ENCODE measurements at regions not wholly inside any gene's neighbourhood (a gene's known extent, or its start where the extent isn't known, plus 50 kb on each side); places are given as distances from the start of the nearest gene placed in this dataset.

- H3K36me3 ChIP-seq = no peaks in the 10 kb centered on the region
- H3K4me3 ChIP-seq = no peak overlapping the region
- H3K27me3 ChIP-seq = no peaks in the 10 kb centered on the region
- no peak for TF ChIP-seq CTCF (IDR thresholded peaks at IDR 0.05)
- H3K9me3 ChIP-seq = no peaks in the 10 kb centered on the region
- no peaks in the 10 kb centered on the region for H3K4me1 ChIP-seq
- intact Hi-C loops (cut with DNase I; ENCODE audit: low total_unique reads) = no loop called here
- H3K27ac ChIP-seq = no peak overlapping the region
- DNase-seq = no peak
These were observed 349.7 kb upstream of the ESRRG start for GRCh38 chr1:217072926-217073325.

GRCh38 chr1:217067642-217068041 lies 344.4 kb upstream of the ESRRG start:
- TF ChIP-seq CTCF (IDR thresholded peaks at IDR 0.05) = no peak
- no peak for DNase-seq
- intact Hi-C loops (cut with DNase I; ENCODE audit: low total_unique reads) = no loop called here
- Histone ChIP-seq H3K9me3 (no peaks in the 10 kb centered on the region), H3K4me1 (no peaks in the 10 kb centered on the region), H3K27me3 (no peaks in the 10 kb centered on the region), H3K4me3 (no peak overlapping the region), H3K27ac (no peak overlapping the region), H3K36me3 (no peaks in the 10 kb centered on the region)

- intact Hi-C loops (cut with DNase I; ENCODE audit: low total_unique reads) = no loop called here
- no peaks in the 10 kb centered on the region for H3K4me1 ChIP-seq
- no peaks in the 10 kb centered on the region for H3K9me3 ChIP-seq
- no peaks in the 10 kb centered on the region for H3K27me3 ChIP-seq
- no peak overlapping the region for H3K4me3 ChIP-seq
- H3K36me3 ChIP-seq = no peaks in the 10 kb centered on the region
- DNase-seq = no peak
- no peak for TF ChIP-seq CTCF (IDR thresholded peaks at IDR 0.05)
- no peak overlapping the region for H3K27ac ChIP-seq
These were observed 343.6 kb upstream of the ESRRG start for GRCh38 chr1:217066794-217067193.

- Histone ChIP-seq H3K27ac (no peak overlapping the region), H3K4me3 (no peak overlapping the region)
- DNase-seq = no peak
These were observed 340.1 kb upstream of the ESRRG start for GRCh38 chr1:217063172-217063908.

GRCh38 chr1:217062586-217062985 lies 339.4 kb upstream of the ESRRG start:
- intact Hi-C loops (cut with DNase I; ENCODE audit: low total_unique reads) = no loop called here
- no peak for DNase-seq
- H3K36me3 ChIP-seq = no peaks in the 10 kb centered on the region
- H3K9me3 ChIP-seq = no peaks in the 10 kb centered on the region
- H3K4me3 ChIP-seq = no peak overlapping the region
- no peaks in the 10 kb centered on the region for H3K4me1 ChIP-seq
- no peaks in the 10 kb centered on the region for H3K27me3 ChIP-seq
- no peak overlapping the region for H3K27ac ChIP-seq
- no peak for TF ChIP-seq CTCF (IDR thresholded peaks at IDR 0.05)

More at GRCh38 chr1:217063172-217063908, 340.1 kb upstream of the ESRRG start:
- no peak for TF ChIP-seq CTCF (IDR thresholded peaks at IDR 0.05)
- no peaks in the 10 kb centered on the region for H3K27me3 ChIP-seq
- no peaks in the 10 kb centered on the region for H3K36me3 ChIP-seq
- no peaks in the 10 kb centered on the region for H3K4me1 ChIP-seq
- intact Hi-C loops (cut with DNase I; ENCODE audit: low total_unique reads) = no loop called here
- no peaks in the 10 kb centered on the region for H3K9me3 ChIP-seq

GRCh38 chr1:217059401-217059800 lies 336.2 kb upstream of the ESRRG start:
- Histone ChIP-seq H3K27ac (no peak overlapping the region), H3K4me1 (no peaks in the 10 kb centered on the region), H3K36me3 (no peaks in the 10 kb centered on the region), H3K9me3 (no peaks in the 10 kb centered on the region), H3K4me3 (no peak overlapping the region), H3K27me3 (no peaks in the 10 kb centered on the region)
- no peak for DNase-seq
- no peak for TF ChIP-seq CTCF (IDR thresholded peaks at IDR 0.05)
- intact Hi-C loops (cut with DNase I; ENCODE audit: low total_unique reads) = no loop called here
